HCT116 (cell line): ENCODE measurements at regions not wholly inside any gene's neighbourhood (a gene's known extent, or its start where the extent isn't known, plus 50 kb on each side); places are given as distances from the start of the nearest gene placed in this dataset.

Source experiments
- ATAC-seq: fragments of 200-7000 bp; cut with Tn5 transposase; 2 replicates; pipeline ENCODE4 v1.9.1; 2020; ENCODE audit warnings: mild to moderate bottlenecking, moderate library complexity
- BruUV-seq: library from RNA; stranded (reverse); fragments of 400-500 nt; replicated peaks from 2 replicates; lab custom pipeline; 2021; lab: Mats Ljungman, UMichigan
- CTCF ChIA-PET: fragments of 300-600 bp; sonication (Branson Sonifier 250); formaldehyde crosslinking; loops from one replicate; lab custom pipeline; 2021; ENCODE audit warnings: antibody characterized with exemption; lab: Charles Lee
- POLR2A ChIA-PET: fragments of 300-600, 350-600 bp; sonication (Branson Sonifier 250); formaldehyde crosslinking; loops from one replicate; lab custom pipeline; 2021; ENCODE audit warnings: antibody characterized with exemption; lab: Charles Lee
- RAD21 ChIA-PET, 2 experiments: fragments of 300-600 bp; sonication (Branson Sonifier 250); formaldehyde crosslinking; loops; one replicate each; lab custom pipeline; 2023; ENCODE audit warnings: low total read pairs in 2 of 2; ENCODE audit not compliant: uncharacterized antibody in 2 of 2, unreplicated experiment in 2 of 2, low non-redundant PET in 1 of 2; lab: Charles Lee
- DNase-seq: peaks from one replicate; pipeline ENCODE4 v3.0.0-alpha.2; 2010; ENCODE audit warnings: low read depth, low spot score
- H2AFZ ChIP-seq: fragments of 200-600 bp; shearing (Covaris generic), sonication (generic); 2 replicates; pipeline ENCODE4 v1.6.1; 2017; ENCODE audit warnings: low read depth, mixed run types, mixed read lengths, antibody characterized with exemption, low read length; ENCODE audit not compliant: poor library complexity, severe bottlenecking
- H3K27ac ChIP-seq: 2 replicates; pipeline ENCODE4 v1.5.1; 2012; ENCODE audit warnings: low read depth, low read length
- H3K27me3 ChIP-seq: fragments of 200-600 bp; sonication (generic); 2 replicates; pipeline ENCODE4 v1.6.1; 2016; ENCODE audit warnings: mixed run types, low read length, mixed read lengths; ENCODE audit not compliant: insufficient read depth
- H3K36me3 ChIP-seq, 2 experiments: fragments of 200-500 bp in 1 of 2; fragments of 200-600 bp in 1 of 2; sonication (Bioruptor generic) in 1 of 2; sonication (generic) in 1 of 2; 2 replicates each; pipeline versions ENCODE4 v1.5.1 to v1.6.1; 2014 to 2016; ENCODE audit warnings: low read length in 2 of 2, inconsistent platforms in 1 of 2, mixed read lengths in 1 of 2, mixed run types in 1 of 2; ENCODE audit not compliant: insufficient read depth in 2 of 2, control insufficient read depth in 1 of 2
- H3K4me1 ChIP-seq, 2 experiments: fragments of 200-600 bp in 1 of 2; sonication (generic) in 1 of 2; 2 replicates each; pipeline versions ENCODE4 v1.5.1 to v1.6.1; 2012 to 2017; ENCODE audit warnings: low read length in 2 of 2, inconsistent platforms in 1 of 2, mild to moderate bottlenecking in 1 of 2, mixed read lengths in 1 of 2, mixed run types in 1 of 2, moderate library complexity in 1 of 2; ENCODE audit not compliant: insufficient read depth in 2 of 2, control insufficient read depth in 1 of 2
- H3K4me2 ChIP-seq: fragments of 200-600 bp; sonication (generic); 2 replicates; pipeline ENCODE4 v1.6.1; 2017; ENCODE audit warnings: mixed run types, low read length, mixed read lengths
- H3K4me3 ChIP-seq, 2 experiments: fragments of 200-600 bp in 1 of 2; sonication (generic) in 1 of 2; replicated peaks in 1 of 2; 2 replicates each; pipeline ENCODE4 v1.5.1; 2011 to 2016; ENCODE audit warnings: low read length in 2 of 2, control low read depth in 1 of 2, low read depth in 1 of 2, mild to moderate bottlenecking in 1 of 2, mixed read lengths in 1 of 2, mixed run types in 1 of 2
- H3K79me2 ChIP-seq: fragments of 200-600 bp; sonication (generic); 2 replicates; pipeline ENCODE4 v1.6.1; 2017; ENCODE audit warnings: mild to moderate bottlenecking, mixed run types, low read length, moderate library complexity, mixed read lengths; ENCODE audit not compliant: insufficient read depth
- H3K9ac ChIP-seq: fragments of 200-600 bp; sonication (generic); 2 replicates; pipeline ENCODE4 v1.6.1; 2016; ENCODE audit warnings: low read length, mixed read lengths
- H3K9me2 ChIP-seq: fragments of 200-600 bp; sonication (generic), shearing (Covaris generic); 2 replicates; pipeline ENCODE4 v1.6.1; 2017; ENCODE audit warnings: mixed run types, mild to moderate bottlenecking, moderate library complexity; ENCODE audit not compliant: insufficient read depth
- H3K9me3 ChIP-seq, 2 experiments: fragments of 200-500 bp in 1 of 2; fragments of 200-600 bp in 1 of 2; sonication (Bioruptor generic) in 1 of 2; sonication (generic) in 1 of 2; 2 replicates each; pipeline ENCODE4 v1.6.1; 2014 to 2017; ENCODE audit warnings: low read length in 2 of 2, mixed read lengths in 2 of 2, inconsistent platforms in 1 of 2, low read depth in 1 of 2, mild to moderate bottlenecking in 1 of 2, mixed run types in 1 of 2, moderate library complexity in 1 of 2; ENCODE audit not compliant: control insufficient read depth in 1 of 2, insufficient read depth in 1 of 2
- H4K20me1 ChIP-seq: fragments of 200-600 bp; sonication (generic), shearing (Covaris generic); 2 replicates; pipeline ENCODE4 v1.6.1; 2017; ENCODE audit warnings: mixed run types, mild to moderate bottlenecking, moderate library complexity; ENCODE audit not compliant: insufficient read depth
- CEBPB ChIP-seq: IDR thresholded peaks from 2 replicates; pipeline ENCODE4 v1.6.1; 2012; ENCODE audit warnings: low read depth
- EZH2 ChIP-seq: fragments of 200-600 bp; sonication (generic); IDR thresholded peaks from 2 replicates; pipeline ENCODE4 v1.6.1; 2017; ENCODE audit warnings: antibody characterized with exemption, mixed run types
- JUND ChIP-seq: IDR thresholded peaks from 2 replicates; pipeline ENCODE4 v1.6.1; 2012
- RAD21 ChIP-seq: IDR thresholded peaks from 2 replicates; pipeline ENCODE4 v1.6.1; 2012; ENCODE audit warnings: low read depth, mild to moderate bottlenecking
- YY1 ChIP-seq: IDR thresholded peaks from 2 replicates; pipeline ENCODE4 v1.6.1; 2011; ENCODE audit warnings: low read length, low read depth, moderate library complexity, mild to moderate bottlenecking; ENCODE audit not compliant: insufficient replicate concordance; ENCODE audit errors: extremely low read depth
- ZFX ChIP-seq: fragments of 450-650 bp; IDR thresholded peaks from 2 replicates; pipeline ENCODE4 v1.6.1; 2017
- intact Hi-C: fragments of 100-400 bp; cut with micrococcal nuclease; formaldehyde crosslinking; loops from 2 replicates; pipeline ENCODE4 v1.10.0; 2022
- TF ChIP-seq, protein P1 (sequence below): IDR thresholded peaks from 2 replicates; pipeline ENCODE4 v1.6.1; 2012
- TF ChIP-seq, protein P2 (sequence below), 3 experiments: fragments of 200-600 bp in 1 of 3; sonication (generic) in 1 of 3; IDR thresholded peaks in 2 of 3; conservative IDR thresholded peaks in 1 of 3; 2 replicates each; pipeline ENCODE4 v1.5.1; 2012 to 2017; ENCODE audit warnings: low read depth in 2 of 3, low read length in 2 of 3, antibody characterized with exemption in 1 of 3, borderline replicate concordance in 1 of 3, control low read depth in 1 of 3, mild to moderate bottlenecking in 1 of 3, mixed read lengths in 1 of 3, mixed run types in 1 of 3, moderate library complexity in 1 of 3; ENCODE audit not compliant: insufficient read depth in 1 of 3
- TF ChIP-seq, protein P3 (sequence below): IDR thresholded peaks from 2 replicates; pipeline ENCODE4 v1.6.1; 2012; ENCODE audit warnings: low read depth

DNA sequence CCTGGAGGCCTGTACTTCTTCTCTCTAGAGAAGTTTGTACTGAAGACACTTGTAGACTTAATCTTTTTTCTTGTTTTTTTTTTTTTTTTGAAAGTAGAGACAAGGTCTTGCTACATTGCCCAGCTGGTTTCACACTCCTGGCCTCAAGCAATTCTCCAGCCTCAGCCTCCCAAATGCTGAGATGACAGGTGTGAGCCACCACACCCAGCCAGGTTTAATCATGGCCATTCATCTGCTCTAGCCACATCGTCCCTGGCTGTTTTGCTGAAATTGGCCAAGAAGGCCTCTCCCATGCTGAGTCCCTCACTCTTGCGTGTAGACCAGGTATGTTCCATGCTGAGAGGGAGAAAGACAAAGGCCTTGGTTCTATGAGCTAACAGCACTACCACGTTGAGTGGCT is 176.2 kb downstream of the JCAD start:
- no peaks in the 10 kb centered on the region for H3K79me2 ChIP-seq
- ChIA-PET POLR2A (no interaction called here), CTCF (no interaction called here), RAD21 (no interaction called here)
- no peaks in the 10 kb centered on the region for H3K4me1 ChIP-seq
- H3K27ac ChIP-seq = no peak overlapping the region
- H3K9me2 ChIP-seq = no peaks in the 10 kb centered on the region
- H2AFZ ChIP-seq = no peak overlapping the region
- no peaks in the 10 kb centered on the region for H3K36me3 ChIP-seq
- H4K20me1 ChIP-seq = no peaks in the 10 kb centered on the region
- intact Hi-C loops = no loop called here
- no peak overlapping the region for H3K4me2 ChIP-seq
- H3K4me3 ChIP-seq = no peak overlapping the region
- DNase-seq (no peak), ATAC-seq (no peak)
- BruUV-seq = no TSS peak
- no peaks in the 10 kb centered on the region for H3K27me3 ChIP-seq
- no peak overlapping the region for H3K9ac ChIP-seq
- TF ChIP-seq EZH2 (no peak), JUND (no peak)
- no peaks in the 10 kb centered on the region for H3K9me3 ChIP-seq

DNA sequence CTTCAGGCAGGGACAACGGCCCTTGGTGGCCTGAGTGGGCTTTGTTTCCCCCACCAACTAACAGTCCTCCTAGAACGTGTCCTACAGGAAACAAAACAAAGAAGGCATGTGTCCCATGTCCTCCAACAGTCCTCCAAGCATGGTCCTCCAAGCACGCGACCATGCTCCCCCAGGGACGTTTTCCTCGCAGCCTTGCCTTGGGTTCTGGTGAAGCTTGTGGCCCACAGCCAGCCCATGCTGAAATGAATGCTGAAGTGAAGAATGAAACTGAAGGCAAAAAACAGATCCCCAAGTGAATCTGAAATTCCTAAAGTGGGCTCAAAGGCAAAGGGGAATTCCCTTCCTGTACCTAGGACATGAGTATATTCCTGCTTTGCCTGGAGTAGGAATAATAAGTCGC is 176.6 kb downstream of the JCAD start:
- no peaks in the 10 kb centered on the region for H3K27me3 ChIP-seq
- no peak overlapping the region for H3K4me2 ChIP-seq
- no TSS peak for BruUV-seq
- CTCF ChIA-PET = no interaction called here
- DNase-seq = no peak
- H3K4me1 ChIP-seq = no peaks in the 10 kb centered on the region
- intact Hi-C loops = no loop called here
- no peaks in the 10 kb centered on the region for H4K20me1 ChIP-seq
- no peaks in the 10 kb centered on the region for H3K79me2 ChIP-seq
- TF ChIP-seq, protein P1, sequence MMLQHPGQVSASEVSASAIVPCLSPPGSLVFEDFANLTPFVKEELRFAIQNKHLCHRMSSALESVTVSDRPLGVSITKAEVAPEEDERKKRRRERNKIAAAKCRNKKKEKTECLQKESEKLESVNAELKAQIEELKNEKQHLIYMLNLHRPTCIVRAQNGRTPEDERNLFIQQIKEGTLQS = no peak
- TF ChIP-seq EZH2 (no peak), ZFX (no peak), CEBPB (no peak), RAD21 (no peak), YY1 (no peak)
- TF ChIP-seq, protein P2, sequence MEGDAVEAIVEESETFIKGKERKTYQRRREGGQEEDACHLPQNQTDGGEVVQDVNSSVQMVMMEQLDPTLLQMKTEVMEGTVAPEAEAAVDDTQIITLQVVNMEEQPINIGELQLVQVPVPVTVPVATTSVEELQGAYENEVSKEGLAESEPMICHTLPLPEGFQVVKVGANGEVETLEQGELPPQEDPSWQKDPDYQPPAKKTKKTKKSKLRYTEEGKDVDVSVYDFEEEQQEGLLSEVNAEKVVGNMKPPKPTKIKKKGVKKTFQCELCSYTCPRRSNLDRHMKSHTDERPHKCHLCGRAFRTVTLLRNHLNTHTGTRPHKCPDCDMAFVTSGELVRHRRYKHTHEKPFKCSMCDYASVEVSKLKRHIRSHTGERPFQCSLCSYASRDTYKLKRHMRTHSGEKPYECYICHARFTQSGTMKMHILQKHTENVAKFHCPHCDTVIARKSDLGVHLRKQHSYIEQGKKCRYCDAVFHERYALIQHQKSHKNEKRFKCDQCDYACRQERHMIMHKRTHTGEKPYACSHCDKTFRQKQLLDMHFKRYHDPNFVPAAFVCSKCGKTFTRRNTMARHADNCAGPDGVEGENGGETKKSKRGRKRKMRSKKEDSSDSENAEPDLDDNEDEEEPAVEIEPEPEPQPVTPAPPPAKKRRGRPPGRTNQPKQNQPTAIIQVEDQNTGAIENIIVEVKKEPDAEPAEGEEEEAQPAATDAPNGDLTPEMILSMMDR (IDR thresholded peaks at IDR 0.05 in 2 of 3, conservative IDR thresholded peaks at IDR 0.05 in 1 of 3; ENCODE audit: borderline replicate concordance in 1 of 3, insufficient read depth in 1 of 3, low read depth in 2 of 3, low read length in 2 of 3) = no peak
- TF ChIP-seq, protein P3, sequence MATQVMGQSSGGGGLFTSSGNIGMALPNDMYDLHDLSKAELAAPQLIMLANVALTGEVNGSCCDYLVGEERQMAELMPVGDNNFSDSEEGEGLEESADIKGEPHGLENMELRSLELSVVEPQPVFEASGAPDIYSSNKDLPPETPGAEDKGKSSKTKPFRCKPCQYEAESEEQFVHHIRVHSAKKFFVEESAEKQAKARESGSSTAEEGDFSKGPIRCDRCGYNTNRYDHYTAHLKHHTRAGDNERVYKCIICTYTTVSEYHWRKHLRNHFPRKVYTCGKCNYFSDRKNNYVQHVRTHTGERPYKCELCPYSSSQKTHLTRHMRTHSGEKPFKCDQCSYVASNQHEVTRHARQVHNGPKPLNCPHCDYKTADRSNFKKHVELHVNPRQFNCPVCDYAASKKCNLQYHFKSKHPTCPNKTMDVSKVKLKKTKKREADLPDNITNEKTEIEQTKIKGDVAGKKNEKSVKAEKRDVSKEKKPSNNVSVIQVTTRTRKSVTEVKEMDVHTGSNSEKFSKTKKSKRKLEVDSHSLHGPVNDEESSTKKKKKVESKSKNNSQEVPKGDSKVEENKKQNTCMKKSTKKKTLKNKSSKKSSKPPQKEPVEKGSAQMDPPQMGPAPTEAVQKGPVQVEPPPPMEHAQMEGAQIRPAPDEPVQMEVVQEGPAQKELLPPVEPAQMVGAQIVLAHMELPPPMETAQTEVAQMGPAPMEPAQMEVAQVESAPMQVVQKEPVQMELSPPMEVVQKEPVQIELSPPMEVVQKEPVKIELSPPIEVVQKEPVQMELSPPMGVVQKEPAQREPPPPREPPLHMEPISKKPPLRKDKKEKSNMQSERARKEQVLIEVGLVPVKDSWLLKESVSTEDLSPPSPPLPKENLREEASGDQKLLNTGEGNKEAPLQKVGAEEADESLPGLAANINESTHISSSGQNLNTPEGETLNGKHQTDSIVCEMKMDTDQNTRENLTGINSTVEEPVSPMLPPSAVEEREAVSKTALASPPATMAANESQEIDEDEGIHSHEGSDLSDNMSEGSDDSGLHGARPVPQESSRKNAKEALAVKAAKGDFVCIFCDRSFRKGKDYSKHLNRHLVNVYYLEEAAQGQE = no peak
- TF ChIP-seq, all 23 proteins: peak for 0
- Histone ChIP-seq H3K9me3 (no peaks in the 10 kb centered on the region), H3K9ac (no peak overlapping the region), H3K36me3 (no peaks in the 10 kb centered on the region), H3K4me3 (no peak overlapping the region), H3K9me2 (no peaks in the 10 kb centered on the region), H3K27ac (no peak overlapping the region), H2AFZ (no peak overlapping the region)
- RAD21 ChIA-PET = no interaction called here
- no peak for ATAC-seq
- POLR2A ChIA-PET = no interaction called here
